Activated T-cell treated with anti-CD3 and anti-CD28 coated beads, Interleukin-2, amount 50 U/mL, for 1 hour (primary cell): ENCODE measurements at regions not wholly inside any gene's neighbourhood (a gene's known extent, or its start where the extent isn't known, plus 50 kb on each side); places are given as distances from the start of the nearest gene placed in this dataset.
"Not testable (repeated sequence)": the region's sequence is repeated elsewhere in the genome, so short reads cannot be mapped to it uniquely, and the experiment has no call there.

Experiments used
- DNase-seq: peaks from one replicate; pipeline ENCODE4 v3.0.0-alpha.2; 2020

DNA sequence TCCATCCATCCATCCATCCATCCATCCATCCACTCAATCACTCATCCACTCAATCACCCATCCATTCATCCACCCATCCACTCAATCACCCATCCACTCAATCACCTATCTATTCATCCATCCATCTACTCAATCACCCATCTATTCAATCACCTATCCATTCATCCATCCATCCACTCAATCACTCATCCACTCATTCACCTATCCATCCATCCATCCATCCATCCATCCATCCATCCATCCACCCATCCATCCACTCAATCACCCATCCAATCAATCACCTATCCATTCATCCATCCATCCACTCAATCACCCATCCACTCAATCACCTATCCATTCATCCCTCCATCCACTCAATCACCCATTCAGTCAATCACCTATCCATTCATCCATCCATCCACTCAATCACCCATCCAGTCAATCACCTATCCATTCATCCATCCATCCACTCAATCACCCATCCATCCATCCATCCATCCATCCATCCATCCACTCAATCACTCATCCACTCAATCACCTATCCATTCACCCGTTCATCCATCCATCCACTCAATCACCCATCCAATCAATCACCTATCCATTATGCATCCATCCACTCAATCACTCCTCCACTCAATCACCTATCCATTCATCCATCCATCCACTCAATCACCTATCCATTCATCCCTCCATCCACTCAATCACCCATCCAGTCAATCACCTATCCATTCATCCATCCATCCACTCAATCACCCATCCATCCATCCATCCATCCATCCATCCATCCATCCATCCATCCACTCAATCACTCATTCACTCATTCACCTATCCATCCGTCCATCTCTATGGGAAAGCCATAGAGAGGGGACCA lies 114.7 kb upstream of the ZBTB40 start:
- DNase-seq: not testable (repeated sequence)

DNA sequence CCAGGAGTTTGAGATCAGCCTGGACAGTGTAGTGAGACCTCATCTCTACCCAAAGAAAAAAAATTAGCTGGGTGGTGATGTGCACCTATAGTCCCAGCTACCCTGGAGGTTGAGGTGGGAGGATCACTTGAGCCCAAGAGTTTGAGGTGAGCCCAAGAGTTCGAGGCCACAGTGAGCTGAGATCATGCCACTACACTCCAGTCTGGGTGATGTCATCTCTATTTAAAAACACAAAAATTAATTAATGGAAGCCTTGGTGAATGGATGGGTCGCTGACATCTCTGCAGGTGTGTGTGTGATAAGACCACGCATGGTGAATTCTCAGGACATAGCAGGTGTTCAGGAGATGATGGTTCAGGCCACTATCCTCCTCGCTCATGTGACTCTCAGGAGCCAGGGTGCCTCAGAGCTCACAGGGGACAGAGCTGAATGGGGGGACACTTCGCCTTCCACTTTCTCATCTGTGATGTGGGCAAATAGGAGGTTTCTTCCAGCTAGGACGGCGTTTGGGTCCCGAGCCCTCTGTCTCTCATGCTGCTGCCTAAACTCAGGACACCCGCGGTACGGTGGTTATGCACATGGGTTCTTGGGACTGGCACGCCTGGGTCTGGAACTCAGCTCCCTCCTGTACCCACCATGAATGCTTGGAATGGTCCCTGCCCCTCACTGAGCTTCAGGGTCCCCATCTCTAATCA lies 113.4 kb upstream of the ZBTB40 start:
- no peak for DNase-seq

DNA sequence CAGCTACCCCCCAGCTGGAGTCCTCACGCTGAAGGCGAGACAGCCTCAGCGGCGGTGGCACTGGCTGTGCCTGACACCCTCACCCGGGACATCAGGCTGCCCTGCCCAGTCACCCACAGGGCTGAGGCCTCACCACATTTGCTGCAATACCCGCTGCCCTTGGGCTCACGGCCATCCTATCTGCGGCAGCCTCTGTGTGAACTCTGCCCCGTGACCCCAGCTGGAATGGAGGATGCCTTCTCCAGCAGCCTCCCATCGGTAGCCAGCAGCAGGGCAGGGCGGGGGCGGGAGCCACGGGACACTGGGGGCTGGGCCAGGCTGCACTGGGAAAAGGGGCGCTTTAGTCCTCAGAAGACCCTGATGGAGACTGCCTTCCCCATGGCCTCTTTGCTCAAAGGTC lies 112.4 kb upstream of the ZBTB40 start:
- DNase-seq: no peak

DNA sequence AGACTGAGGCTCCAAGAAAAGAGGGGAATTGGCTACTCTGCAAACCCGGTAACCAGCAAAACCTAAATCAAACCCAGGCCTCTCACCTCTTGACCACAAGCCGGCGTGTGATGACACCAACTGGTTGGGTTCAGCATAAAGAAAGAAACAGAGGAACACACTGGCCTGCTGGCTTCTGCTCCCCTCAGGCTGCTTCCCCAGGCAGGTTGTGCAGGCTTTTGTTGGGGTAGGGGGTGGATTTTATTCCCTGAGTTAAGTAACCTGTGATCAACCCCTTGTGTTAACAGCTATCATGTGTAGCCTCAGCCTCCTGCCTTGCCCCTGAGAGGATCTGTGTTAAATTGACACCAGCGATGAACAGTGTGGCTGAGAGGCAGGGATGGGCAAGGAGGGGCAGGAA lies 111.6 kb upstream of the ZBTB40 start:
- no peak for DNase-seq

DNA sequence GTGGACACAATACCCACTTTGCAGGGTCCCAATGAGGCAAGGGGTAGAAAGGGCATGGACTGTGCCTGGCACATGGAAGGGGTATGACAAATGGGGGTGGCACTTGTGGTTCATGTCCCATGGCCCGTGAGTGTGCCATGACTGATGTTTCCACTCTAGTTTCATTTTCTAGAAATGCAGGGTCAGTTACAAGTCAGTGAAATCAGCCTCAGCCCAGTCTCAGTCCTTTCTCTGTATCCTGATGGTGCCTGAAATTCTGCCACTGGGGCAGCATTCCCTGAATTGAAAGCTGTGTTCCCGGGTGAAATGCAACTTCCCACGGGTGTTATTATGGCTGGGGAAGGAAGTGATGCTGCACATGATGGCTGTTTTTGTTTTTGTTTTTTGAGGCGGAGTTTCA lies 110.8 kb upstream of the ZBTB40 start:
- no peak for DNase-seq

DNA sequence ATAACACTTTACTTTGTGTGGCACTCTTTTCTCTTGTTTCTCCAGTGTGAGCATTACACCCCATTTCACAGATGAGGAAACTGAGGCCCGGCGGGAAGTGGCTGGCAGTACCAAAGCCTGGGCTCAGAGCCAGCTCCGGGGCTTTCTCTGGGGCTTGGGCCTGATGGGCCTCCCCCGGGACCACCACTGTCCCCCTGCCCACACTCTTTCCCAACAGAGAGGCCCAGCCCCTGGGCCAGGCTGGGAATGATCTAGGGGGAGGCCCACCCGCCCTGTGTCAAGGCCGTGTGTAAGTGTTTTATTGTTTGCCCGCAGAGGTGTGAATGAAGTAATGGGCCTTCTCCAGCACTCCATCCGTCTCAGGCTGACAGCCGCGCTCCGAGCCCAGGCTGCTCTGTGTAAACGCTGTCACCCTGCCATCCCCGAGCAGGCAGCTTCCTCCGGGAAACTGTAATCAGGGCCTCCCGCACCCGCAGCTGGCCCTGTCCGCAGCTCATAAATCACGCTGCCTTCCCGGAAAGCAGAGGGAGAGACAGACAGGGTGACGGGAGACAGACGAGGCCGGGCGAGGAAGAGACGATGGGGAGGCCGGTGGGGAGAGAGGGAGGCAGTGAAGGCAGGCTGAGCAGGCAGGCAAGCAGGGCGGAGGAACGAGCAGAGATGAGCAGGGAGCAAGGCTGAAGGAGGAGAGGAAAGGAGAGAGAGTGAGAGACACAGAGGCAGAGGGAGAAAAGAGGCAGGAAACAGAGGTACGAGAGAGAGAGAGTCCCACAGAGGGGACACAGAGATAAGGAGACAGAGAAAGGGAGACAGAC lies 109.7 kb upstream of the ZBTB40 start:
- no peak for DNase-seq

DNA sequence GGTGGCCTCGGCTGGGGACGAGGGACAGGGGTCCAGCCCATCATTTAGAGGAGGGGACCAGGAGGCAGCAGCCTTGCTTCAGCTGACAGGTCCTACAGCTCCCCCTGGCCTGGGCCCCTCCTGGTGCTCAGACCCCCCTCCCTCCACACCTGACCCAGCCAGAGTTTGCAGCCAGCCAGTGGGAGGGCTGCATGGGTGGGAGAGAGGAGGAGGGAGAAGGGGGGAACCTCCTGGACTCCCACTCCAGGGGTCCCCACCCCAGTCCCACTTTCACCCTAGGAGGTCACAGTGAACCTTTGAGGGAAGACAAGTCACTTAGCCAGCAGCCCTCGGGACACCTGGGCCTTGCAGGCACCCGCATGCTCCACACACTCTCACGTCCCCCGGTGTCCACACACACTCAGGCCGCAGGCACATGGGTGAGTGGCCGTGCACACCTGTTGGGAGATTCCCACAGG lies 108.9 kb upstream of the ZBTB40 start:
- DNase-seq: no peak

DNA sequence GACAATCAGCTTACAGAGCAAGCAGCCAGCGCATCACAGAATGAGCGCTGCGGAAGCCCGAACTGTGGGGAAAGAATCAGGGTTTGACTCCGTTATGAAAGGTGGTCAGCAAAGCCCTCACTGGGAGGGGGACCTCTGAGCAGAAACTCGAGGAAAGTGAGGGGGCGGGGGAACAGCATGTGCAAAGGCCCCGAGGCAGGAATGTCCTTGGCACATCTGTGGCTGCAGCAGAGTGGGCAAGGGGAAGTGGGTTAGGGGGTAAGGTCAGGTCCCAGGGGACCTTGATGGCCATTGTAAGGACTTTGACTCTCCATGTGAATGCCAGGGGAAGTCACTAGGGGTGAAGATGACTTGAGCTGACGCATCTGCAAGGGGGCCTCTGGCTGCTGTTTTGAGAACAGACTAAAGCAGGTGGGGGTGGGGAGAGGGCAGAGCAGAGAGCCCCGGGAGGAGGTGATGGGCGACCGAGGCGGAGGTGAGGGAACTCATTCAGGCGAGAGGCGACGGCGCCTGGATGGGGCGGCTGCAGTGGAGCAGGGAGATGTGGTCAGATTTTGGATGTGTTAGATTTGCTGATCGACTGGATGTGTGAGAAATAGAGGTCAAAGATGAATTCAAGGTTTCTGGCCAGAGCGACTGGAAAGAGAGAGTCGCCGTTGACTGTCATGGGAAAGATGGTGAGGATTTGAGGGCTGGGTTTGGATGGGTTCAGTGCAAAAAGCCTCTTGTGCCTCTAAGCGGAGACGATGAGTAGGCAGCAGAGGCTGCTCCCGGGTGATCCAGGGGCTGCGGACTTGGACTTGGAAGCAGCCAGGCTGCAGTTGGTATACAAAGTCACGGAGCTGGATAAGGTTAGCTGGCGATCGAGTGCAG lies 108.0 kb upstream of the ZBTB40 start:
- DNase-seq: no peak

DNA sequence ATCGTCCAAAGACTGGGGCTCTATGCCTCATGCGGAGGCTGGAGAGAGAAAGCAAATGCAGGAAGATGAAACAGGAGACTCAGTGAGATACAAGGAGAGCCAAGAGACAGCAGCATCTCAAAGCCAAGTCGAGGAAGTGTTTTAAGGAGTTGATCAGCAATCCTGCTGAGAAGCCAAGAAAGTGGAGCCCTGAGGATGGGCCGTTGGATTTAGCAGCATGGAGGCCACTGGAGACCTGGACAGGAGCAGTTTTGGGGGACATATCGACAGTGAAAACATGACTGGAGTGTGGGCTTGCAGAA lies 107.4 kb upstream of the ZBTB40 start:
- no peak for DNase-seq

DNA sequence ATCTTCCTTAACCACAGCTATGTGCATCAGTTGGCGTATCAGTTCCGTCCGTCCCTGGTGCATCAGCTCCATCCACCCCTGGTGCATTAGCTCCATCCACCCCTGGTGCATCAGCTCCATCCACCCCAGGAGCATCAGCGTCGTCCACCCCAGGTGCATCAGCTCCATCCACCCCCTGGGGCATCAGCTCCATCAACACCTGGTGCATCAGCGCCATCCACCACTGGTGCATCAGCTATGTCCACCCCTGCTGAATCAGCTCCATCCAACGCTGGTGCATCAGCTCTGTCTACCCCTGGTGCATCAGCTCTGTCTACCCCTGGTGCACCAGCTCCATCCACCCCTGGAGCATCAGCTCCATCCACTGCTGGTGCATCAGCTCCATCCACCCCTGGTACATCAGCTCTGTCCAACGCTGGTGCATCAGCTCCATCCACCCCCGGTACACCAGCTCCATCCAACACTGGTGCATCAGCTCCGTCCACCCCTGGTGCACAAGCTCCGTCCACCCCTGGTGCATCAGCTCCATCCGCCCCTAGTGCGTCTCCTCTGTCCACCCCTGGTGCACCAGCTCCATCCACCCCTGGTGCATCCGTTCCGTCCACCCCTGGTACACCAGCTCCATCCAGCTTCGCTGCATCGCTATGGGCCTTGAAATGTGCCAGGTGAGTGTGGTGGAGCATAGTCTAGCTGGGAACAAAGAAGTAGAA lies 106.6 kb upstream of the ZBTB40 start:
- no peak for DNase-seq

DNA sequence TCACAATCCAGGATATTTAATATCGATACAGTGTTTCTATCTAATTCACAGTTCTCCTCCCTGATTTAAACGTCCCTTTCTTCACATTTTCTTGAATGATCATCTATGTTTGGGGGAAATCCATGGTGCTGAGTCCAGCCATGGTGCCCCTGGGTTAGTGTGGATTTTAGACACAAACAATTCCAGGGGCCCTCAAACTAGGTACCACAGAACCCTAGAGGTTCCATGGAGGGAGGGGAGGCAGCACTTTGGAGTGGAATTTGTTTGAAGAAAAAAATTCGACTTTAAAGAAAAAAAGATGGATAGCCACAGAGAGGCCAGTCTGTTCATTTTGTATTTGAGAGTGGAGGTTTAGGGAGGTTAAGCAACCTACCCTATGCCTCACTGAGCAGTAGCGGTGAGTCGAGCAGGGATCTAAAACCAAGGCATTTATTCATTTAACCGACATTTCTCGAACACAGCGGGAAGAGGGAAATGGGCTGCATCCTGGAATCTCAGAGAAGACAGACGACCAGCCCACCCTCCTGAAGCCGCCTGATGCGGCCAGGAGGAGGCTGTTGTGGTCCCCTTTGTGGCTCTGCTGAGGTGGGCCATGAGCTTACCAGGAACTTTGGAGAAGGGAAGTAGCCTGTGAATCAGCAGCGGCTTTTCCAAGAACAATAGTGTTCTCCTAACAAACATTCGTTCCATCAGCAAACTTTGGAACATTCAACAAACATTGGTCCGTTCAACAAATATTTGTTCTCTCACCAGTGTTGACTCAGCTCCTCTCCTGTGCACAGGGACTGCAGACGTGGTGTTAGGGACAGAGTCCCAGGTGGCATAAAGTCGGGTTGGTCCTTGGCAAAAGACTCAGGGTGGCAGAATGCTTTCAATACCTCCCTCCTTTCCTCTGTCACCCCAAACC lies 103.5 kb upstream of the ZBTB40 start:
- no peak for DNase-seq

DNA sequence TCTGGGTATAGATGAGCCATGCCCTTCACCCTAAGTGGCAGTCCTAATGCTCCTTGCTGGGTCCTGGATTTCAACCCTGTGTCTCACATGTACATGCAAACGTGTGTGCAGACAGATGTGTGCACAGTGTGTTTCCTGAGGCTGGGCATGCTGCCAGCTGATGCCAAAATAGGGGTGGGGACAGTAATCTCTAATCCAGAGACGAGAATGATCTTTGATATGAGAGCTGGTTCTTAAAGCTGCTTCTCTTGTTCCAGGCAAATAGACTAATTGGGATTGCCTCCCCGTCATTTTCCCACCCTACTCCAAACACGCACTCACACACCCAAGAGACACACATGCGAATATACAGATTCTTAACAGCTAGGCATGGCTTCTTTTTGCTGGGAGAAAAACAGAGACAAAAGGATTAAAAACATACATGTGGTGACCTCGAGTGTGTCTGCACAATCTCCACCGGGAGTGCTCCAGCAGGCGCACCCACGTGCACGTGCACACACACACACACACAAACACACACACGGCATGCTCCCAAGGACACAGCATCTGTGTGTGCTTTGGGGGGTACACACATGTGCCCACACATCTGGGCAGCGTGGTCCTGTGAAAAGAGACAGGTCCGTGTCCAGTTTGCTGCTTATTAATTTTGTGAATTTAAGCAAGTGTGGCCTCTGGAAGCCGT lies 102.1 kb upstream of the ZBTB40 start:
- no peak for DNase-seq

DNA sequence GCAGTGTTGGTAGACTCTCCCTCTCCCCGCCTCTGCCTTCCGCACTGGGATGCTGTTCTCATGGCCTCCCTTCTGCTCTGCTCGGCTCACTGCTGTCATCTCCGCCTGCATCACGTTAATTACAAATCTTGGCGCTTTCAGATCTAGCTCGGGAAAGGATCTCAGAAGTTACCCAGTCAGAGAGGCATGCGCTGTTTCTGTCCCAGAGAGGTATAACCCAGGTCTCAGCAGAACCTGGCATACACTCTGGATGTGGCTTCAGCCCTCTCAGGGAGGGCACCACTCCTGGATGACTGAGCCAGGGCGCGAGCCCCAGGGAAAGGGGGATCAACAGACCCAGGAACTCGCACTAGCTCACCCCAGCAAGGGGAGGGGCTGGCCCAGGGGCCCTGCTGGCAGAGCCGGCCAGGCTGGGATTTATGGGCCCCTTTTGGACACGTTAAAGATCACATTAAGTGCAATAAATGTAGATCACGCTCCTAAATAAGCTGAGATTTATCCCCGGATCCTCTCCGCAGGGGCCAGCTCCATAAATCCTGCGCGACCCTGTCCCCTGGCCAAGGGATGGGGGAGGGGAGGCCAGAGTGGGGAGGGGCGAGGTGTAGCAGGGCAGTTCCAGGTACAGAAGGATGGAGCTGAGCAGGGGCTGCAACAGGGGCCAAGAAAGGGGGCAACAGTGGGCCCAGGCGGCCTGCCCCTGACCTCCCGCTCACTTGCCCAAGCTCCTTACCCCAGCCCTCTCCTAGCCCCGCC lies 101.3 kb upstream of the ZBTB40 start:
- no peak for DNase-seq

DNA sequence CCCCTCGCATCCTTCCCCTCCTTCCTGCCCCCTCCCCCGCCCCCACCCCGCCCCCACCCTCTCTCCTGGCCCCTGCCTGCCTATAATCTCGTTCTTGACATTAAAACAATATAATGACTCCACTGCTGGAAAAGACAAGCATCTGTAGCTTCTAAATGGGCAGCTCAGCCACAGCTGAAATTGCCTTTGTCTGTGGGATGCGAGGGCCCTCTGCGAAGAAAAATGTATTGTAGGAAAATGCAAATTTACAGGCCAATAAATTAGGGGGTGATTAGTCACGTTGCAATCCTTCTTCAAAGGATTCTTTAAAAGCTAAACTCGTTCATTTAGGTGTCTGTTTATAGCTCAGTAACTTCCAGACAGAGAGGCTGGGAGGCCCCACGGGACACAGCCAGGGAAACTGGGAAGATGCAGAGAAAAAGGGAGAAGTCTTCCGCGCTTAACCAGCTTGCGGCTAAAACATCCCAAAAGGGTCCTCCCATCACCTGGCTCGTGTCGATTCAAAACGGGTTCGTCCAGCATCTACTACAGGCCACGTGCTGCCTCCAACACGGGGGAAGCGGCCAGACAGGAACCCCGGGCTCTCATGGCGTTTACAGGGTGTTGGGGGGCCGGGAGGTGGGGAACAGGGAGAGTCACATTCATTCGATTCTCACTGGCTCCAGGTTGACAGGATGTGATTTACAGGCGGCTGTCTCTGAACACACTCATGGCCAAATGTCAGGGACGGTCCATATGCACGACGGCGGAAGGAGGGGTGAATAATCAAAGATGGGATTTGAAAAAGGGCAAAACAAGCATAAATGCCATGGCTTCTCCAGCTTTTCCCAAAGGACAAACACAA lies 100.5 kb upstream of the ZBTB40 start:
- DNase-seq: no peak

DNA sequence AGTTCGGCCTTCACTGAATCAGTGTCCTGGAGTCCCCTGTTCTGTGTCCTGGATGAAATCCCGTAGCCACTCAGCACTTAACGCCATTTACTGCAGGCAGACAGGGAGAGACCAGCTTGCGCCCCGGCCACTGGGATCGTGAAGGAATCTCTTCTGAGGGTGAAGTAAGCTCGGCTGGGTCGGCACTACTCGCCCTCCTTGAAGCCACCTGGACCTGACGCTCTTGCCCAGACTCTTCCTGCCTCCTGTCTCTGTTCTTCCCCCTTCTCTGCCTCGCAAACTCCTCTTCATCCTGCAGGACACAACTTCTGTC lies 99.9 kb upstream of the ZBTB40 start:
- no peak for DNase-seq

DNA sequence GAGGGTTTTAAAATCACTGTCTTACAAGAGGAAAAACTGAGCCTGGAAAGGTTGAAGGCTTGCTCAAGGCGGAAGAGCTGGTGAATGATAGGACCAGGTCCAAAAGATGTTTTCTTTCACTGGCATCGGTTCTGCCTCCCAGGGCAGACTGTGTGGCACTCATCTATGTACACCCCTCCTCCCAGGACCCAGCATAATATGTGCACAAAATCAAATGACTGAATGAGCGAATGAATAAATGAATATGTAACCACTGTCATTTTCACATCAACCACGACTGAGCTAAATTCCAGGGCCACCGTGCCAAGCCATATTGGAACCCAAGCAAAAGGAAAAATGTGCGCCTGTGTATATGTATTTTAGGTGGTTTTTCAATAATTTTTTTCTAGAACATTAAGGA lies 99.3 kb upstream of the ZBTB40 start:
- DNase-seq: no peak

DNA sequence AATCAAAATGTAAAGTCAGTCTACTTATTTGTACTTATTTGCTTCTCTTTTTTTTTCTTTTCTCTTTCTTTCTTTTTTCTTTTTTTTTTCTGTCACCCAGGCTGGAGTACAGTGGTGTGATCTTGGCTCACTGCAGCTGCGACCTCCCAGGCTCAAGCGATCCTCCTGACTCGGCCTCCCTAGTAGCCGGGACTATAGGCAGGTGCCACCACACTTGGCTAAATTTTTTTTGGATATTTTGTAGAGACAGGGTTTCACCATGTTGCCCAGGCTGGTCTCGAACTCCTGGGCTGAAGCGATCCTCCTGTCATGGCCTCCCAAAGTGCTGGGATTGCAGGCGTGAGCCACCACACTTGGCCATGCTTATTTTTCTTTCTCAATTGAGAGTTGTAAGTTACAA lies 98.8 kb upstream of the ZBTB40 start:
- DNase-seq: no peak

DNA sequence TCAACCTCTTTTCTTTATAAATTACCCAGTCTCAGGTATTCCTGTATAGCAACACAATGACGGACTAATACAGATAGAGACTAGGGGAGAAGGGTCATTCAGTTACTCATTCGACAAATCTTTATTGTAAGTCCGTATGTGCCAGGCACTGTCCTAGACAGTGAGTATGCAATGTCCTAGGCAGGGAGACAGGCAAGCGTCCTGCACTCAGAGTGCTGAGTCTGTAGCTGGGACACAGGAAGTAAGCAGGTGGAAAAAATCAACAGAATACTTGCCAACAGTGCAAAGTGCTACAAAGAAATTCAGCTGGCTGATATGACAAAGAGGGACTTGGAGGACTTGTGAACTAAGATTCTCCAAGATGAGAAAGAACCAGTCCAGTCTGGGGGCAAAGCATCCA lies 92.2 kb upstream of the ZBTB40 start:
- DNase-seq: no peak
